Astrocyte (in vitro differentiated cells and primary cell): ENCODE measurements at regions not wholly inside any gene's neighbourhood (a gene's known extent, or its start where the extent isn't known, plus 50 kb on each side); places are given as distances from the start of the nearest gene placed in this dataset.

Source experiments
- EZH2 ChIP-seq: IDR thresholded peaks from 2 replicates; pipeline ENCODE4 v1.6.1; 2012; ENCODE audit warnings: mild to moderate bottlenecking, low read length, inconsistent platforms; ENCODE audit not compliant: insufficient read depth
- TF ChIP-seq, protein P1 (sequence below): IDR thresholded peaks from 2 replicates; pipeline ENCODE4 v1.5.1; 2011; ENCODE audit warnings: low read depth, mild to moderate bottlenecking, inconsistent platforms, low read length, moderate library complexity; ENCODE audit not compliant: insufficient read depth

DNA sequence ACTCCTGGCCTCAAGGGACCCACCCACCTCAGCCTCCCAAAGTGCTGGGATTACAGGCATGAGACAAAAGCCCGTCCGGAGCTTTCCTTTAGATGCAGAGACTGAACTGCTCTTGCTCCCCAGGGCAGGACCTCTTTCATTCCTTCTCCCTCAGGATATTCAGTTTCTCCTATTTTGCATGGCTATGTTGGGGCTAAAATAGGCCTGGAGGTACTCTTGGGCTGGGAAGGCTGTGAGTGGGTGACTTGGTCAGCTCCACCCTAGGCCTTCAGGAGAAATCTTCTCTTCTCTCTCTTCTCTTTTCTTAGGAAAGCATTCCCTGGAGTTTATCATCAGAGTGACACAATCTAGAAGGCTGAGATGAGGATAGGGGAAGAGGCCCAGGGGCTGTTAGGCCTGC, 126.4 kb downstream of the LRRC70 start:
- TF ChIP-seq, protein P1, sequence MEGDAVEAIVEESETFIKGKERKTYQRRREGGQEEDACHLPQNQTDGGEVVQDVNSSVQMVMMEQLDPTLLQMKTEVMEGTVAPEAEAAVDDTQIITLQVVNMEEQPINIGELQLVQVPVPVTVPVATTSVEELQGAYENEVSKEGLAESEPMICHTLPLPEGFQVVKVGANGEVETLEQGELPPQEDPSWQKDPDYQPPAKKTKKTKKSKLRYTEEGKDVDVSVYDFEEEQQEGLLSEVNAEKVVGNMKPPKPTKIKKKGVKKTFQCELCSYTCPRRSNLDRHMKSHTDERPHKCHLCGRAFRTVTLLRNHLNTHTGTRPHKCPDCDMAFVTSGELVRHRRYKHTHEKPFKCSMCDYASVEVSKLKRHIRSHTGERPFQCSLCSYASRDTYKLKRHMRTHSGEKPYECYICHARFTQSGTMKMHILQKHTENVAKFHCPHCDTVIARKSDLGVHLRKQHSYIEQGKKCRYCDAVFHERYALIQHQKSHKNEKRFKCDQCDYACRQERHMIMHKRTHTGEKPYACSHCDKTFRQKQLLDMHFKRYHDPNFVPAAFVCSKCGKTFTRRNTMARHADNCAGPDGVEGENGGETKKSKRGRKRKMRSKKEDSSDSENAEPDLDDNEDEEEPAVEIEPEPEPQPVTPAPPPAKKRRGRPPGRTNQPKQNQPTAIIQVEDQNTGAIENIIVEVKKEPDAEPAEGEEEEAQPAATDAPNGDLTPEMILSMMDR = no peak
- no peak for TF ChIP-seq EZH2
